ENCODE measurements at regions not wholly inside any gene's neighbourhood (a gene's known extent, or its start where the extent isn't known, plus 50 kb on each side); places are given as distances from the start of the nearest gene placed in this dataset.

- DNase-seq (ENCODE audit: low spot score), result no peak
- no peak overlapping the region for H3K4me3 Mint-ChIP-seq (ENCODE audit: unreplicated experiment)
- no peak for TF ChIP-seq CTCF (IDR thresholded peaks at IDR 0.05)
- no peaks in the 10 kb centered on the region for H3K9me3 Mint-ChIP-seq (ENCODE audit: low read depth)
- peaks cover 76% of the 10 kb centered on the region for H3K27me3 Mint-ChIP-seq (ENCODE audit: low read depth)
- H3K27ac Mint-ChIP-seq (ENCODE audit: unreplicated experiment), result no peak overlapping the region
- peaks cover 6% of the 10 kb centered on the region for H3K36me3 Mint-ChIP-seq (ENCODE audit: low read depth)
- H3K4me1 Mint-ChIP-seq (ENCODE audit: low read depth), result peaks cover 33% of the 10 kb centered on the region
Measured at GRCh38 chr6:28811873-28812272, 111.9 kb downstream of the TRIM27 start.

GRCh38 chr6:28812778-28813569, 110.8 kb downstream of the TRIM27 start:
- Mint-ChIP-seq H3K4me1 (ENCODE audit: low read depth) (peaks cover 38% of the 10 kb centered on the region), H3K4me3 (ENCODE audit: unreplicated experiment) (peak overlapping the region; percentile 28), H3K36me3 (ENCODE audit: low read depth) (peaks cover 6% of the 10 kb centered on the region), H3K27ac (ENCODE audit: unreplicated experiment) (no peak overlapping the region), H3K9me3 (ENCODE audit: low read depth) (no peaks in the 10 kb centered on the region), H3K27me3 (ENCODE audit: low read depth) (peaks cover 80% of the 10 kb centered on the region)
- no peak for TF ChIP-seq CTCF (IDR thresholded peaks at IDR 0.05)
- no peak for DNase-seq (ENCODE audit: low spot score)

- no peak overlapping the region for H3K27ac Mint-ChIP-seq (ENCODE audit: unreplicated experiment)
Measured at GRCh38 chr6:28814032-28814976, 109.5 kb downstream of the TRIM27 start.

GRCh38 chr6:28816339-28816908, 107.4 kb downstream of the TRIM27 start:
- Mint-ChIP-seq H3K27ac (ENCODE audit: unreplicated experiment) (no peak overlapping the region), H3K4me3 (ENCODE audit: unreplicated experiment) (no peak overlapping the region), H3K4me1 (ENCODE audit: low read depth) (peaks cover 24% of the 10 kb centered on the region), H3K27me3 (ENCODE audit: low read depth) (peaks cover 69% of the 10 kb centered on the region), H3K36me3 (ENCODE audit: low read depth) (peaks cover 6% of the 10 kb centered on the region), H3K9me3 (ENCODE audit: low read depth) (no peaks in the 10 kb centered on the region)
- no peak for DNase-seq (ENCODE audit: low spot score)
- no peak for TF ChIP-seq CTCF (IDR thresholded peaks at IDR 0.05)

More at GRCh38 chr6:28814032-28814976, 109.5 kb downstream of the TRIM27 start:
- no peak for DNase-seq (ENCODE audit: low spot score)
- Mint-ChIP-seq H3K36me3 (ENCODE audit: low read depth) (peaks cover 6% of the 10 kb centered on the region), H3K4me1 (ENCODE audit: low read depth) (peaks cover 37% of the 10 kb centered on the region), H3K4me3 (ENCODE audit: unreplicated experiment) (peak overlapping the region; percentile 66), H3K27me3 (ENCODE audit: low read depth) (peaks cover 84% of the 10 kb centered on the region), H3K9me3 (ENCODE audit: low read depth) (no peaks in the 10 kb centered on the region)
- no peak for TF ChIP-seq CTCF (IDR thresholded peaks at IDR 0.05)

All from chondrocyte (in vitro differentiated cells).